Fibroblast of mammary gland (primary cell): ENCODE measurements at regions not wholly inside any gene's neighbourhood (a gene's known extent, or its start where the extent isn't known, plus 50 kb on each side); places are given as distances from the start of the nearest gene placed in this dataset.
A peak's percentile ranks its signal among the peaks of the same experiment; 100 is the strongest.
"Not testable (repeated sequence)": the region's sequence is repeated elsewhere in the genome, so short reads cannot be mapped to it uniquely, and the experiment has no call there.

ENCODE experiments used
- DNase-seq: peaks from one replicate; pipeline ENCODE4 v3.0.0-alpha.2; 2010; ENCODE audit warnings: low read depth
- H3K4me3 ChIP-seq: 2 replicates; pipeline ENCODE4 v1.5.1; 2011; ENCODE audit warnings: low read depth, mild to moderate bottlenecking, low read length, moderate library complexity; ENCODE audit not compliant: control insufficient read depth
- TF ChIP-seq, protein P1 (sequence below): conservative IDR thresholded peaks from 2 replicates; pipeline ENCODE4 v1.5.1; 2011; ENCODE audit warnings: low read depth, low read length, inconsistent platforms; ENCODE audit not compliant: control insufficient read depth, insufficient read depth

GRCh38 chr10:35783305-35783838 is 141.3 kb upstream of the FZD8 start:
- no peak overlapping the region for H3K4me3 ChIP-seq
- peak; percentile 27 for DNase-seq
- TF ChIP-seq, protein P1, sequence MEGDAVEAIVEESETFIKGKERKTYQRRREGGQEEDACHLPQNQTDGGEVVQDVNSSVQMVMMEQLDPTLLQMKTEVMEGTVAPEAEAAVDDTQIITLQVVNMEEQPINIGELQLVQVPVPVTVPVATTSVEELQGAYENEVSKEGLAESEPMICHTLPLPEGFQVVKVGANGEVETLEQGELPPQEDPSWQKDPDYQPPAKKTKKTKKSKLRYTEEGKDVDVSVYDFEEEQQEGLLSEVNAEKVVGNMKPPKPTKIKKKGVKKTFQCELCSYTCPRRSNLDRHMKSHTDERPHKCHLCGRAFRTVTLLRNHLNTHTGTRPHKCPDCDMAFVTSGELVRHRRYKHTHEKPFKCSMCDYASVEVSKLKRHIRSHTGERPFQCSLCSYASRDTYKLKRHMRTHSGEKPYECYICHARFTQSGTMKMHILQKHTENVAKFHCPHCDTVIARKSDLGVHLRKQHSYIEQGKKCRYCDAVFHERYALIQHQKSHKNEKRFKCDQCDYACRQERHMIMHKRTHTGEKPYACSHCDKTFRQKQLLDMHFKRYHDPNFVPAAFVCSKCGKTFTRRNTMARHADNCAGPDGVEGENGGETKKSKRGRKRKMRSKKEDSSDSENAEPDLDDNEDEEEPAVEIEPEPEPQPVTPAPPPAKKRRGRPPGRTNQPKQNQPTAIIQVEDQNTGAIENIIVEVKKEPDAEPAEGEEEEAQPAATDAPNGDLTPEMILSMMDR, result no peak

DNA sequence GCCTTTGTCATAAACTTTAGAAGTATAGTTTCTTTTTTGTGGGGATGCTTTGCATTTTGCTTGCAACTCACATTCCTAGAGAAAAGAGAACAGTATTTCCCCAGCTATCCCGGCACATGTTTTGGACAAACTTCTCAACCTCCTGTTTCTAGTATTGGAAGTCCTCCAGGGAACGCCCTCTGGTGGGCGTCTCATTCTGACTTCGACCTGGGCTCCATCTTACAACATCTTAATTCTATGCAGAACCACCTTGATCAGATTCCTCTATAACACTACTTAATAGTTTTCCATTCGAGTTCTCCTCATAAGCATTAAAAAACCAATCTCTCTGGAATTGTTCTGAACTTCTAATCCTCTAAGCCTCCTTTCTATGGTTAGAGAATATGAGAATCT is 139.5 kb upstream of the FZD8 start:
- no peak overlapping the region for H3K4me3 ChIP-seq
- TF ChIP-seq, protein P1, result peak; percentile 14
- peak; percentile 22 for DNase-seq

DNA sequence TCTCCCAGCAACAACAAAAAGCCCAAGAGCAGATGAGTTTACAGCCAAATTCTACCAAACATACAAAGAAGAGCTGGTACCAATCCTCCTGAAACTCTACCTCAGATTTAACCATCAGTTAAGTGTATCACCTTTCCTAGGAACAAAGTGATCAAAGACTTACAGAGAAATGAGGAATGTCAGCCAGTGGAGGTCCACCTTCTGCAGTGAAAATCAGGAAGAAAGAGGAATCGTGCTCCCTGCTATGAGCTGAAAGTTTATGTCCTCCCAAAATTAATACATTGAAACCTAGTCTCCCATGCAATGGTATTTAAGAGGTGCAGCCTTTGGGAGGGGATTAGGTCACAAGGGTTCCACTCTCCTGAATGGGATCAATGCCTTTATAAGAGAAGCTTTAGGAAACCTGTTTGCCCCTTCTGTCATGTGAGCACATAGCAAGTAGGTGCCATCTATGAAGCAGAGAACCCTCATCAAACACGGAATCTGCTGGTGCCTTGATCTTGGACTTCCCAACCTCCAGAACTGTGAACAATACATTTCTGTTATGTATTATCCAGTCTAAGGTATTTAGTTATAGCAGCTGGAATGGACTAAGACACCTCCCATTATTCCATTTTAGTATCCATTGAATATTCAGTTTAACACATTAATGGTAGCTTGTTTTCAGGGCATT is 139.0 kb upstream of the FZD8 start:
- TF ChIP-seq, protein P1, result peak; percentile 22
- peak; percentile 29 for DNase-seq
- no peak overlapping the region for H3K4me3 ChIP-seq

- TF ChIP-seq, protein P1, result no peak
- H3K4me3 ChIP-seq, result no peak overlapping the region
- DNase-seq, result no peak
Measured at GRCh38 chr10:35778306-35778705, 136.2 kb upstream of the FZD8 start.

- not testable (repeated sequence) for H3K4me3 ChIP-seq, DNase-seq
Measured at GRCh38 chr10:35776557-35776956, 134.5 kb upstream of the FZD8 start.

GRCh38 chr10:35774109-35774508 is 132.0 kb upstream of the FZD8 start:
- TF ChIP-seq, protein P1, result no peak
- DNase-seq, result no peak
- no peak overlapping the region for H3K4me3 ChIP-seq

DNA sequence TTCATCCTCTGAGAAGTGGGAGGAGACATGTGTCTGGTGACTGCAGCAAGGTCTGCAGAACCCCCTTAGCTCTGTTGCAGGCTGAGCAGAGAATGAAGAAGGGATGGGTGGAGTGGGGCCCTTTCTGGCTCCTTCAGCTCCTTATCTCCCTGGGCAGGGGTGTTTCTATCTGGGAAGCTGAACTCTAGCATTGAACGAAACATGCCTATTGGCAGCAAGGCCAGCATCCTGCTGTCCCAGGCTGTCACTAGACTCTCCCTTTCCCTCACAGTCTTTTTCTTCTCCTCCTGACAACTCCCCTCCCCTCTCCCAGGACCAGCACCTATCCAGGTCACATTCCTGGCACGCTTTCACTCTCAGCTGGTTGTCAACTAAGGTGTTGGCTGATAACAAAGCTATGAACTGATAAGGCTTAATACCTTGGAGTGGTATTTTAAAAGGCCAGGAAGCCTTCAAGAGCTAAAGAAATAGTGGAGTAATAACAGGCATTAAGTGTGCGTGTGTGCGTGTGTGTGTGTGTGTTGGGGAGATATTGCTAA is 128.8 kb upstream of the FZD8 start:
- TF ChIP-seq, protein P1, result no peak
- H3K4me3 ChIP-seq, result no peak overlapping the region
- no peak for DNase-seq
